Medulla oblongata (tissue), 1 donor: ENCODE measurements at regions not wholly inside any gene's neighbourhood (a gene's known extent, or its start where the extent isn't known, plus 50 kb on each side); places are given as distances from the start of the nearest gene placed in this dataset.
"Not testable (repeated sequence)": the region's sequence is repeated elsewhere in the genome, so short reads cannot be mapped to it uniquely, and the experiment has no call there.

Experiments used
- DNase-seq: peaks from one replicate; pipeline ENCODE4 v3.0.0-alpha.2; 2015; ENCODE audit errors: extremely low spot score

DNA sequence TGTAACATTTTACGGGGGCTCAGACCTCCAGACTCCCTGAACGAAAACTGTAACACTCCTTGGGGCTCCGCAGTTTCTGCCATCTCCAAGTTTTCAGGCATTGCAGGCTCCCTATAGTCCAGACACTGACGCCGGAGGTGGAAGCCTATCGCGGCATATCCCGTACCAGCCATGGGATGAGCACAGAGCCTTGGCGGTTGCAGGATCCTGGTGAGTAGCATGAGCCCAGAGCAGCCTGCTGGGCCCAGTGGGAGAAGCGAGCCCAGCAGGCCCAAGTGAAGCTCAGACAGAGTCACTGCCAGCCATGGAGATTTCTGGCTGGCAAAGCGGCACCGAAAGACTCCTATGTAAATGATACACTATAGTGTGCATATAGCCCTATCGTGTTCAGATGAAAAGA is 446.8 kb downstream of the COL11A1 start:
- DNase-seq, result no peak

- not testable (repeated sequence) for DNase-seq
These were observed 448.3 kb downstream of the COL11A1 start for GRCh38 chr1:102659876-102660483.

- no peak for DNase-seq
These were observed 453.3 kb downstream of the COL11A1 start for GRCh38 chr1:102655034-102655433.

DNA sequence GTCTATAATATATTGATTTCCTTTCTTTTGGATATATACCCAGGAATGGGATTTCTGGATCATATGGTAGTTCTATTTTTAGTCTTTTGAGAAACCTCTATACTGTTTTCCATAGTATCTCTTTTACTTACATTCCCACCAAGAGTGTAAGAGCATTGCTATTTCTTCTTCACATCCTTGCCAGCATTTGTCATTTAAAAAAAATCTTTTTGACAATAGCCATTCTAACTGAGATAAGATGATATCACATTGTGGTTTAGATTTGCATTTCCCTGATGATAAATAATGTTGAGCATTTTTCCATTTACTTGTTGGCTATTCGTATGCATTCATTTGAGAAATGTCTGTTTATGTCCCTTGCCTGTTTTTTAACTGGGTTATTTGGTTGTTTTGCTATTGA is 467.4 kb downstream of the COL11A1 start:
- no peak for DNase-seq

- no peak for DNase-seq
These were observed 468.0 kb downstream of the COL11A1 start for GRCh38 chr1:102640312-102640711.

GRCh38 chr1:102631691-102632090 is 476.6 kb downstream of the COL11A1 start:
- DNase-seq, result no peak

- DNase-seq, result no peak
These were observed 478.3 kb downstream of the COL11A1 start for GRCh38 chr1:102630041-102630440.

GRCh38 chr1:102628109-102628613 is 480.2 kb downstream of the COL11A1 start:
- peak; percentile 64 for DNase-seq

DNA sequence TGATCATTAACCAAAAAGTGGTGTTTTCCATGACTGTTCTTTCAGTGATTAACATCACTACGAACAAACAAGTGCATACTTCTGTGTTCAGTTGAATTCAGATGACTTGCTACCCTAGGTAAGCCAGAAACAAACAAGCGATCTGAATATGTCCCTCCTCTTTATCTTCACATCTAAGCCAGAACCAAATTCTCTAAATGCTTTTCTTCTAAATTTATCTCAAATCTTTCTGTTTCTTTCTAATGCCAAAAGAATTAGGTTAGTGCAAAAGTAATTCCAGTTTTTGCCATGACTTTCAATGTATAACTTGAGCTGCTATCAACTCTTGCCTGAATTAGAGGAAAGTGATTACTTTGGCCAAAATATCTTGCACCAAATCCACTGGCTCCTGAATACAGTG is 481.2 kb downstream of the COL11A1 start:
- no peak for DNase-seq

DNA sequence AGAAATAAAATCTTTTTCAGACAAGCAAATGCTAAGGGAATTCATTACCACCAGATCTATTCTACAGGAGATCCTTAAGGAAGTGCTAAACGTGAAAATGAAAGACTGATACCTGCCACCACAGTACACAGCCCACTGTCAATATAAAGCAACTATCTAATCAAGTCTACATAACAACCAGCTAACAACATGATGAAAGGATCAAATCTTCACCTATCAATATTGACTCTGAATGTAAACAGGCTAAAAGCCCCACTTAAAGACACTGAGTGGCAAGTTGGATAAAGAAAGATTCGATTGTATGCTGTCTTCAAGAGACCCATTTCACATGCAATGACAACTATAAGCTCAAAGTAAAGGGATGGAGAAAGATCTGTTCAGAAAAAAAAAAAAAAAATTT is 492.4 kb downstream of the COL11A1 start:
- DNase-seq, result no peak

GRCh38 chr1:102595106-102595505 is 513.2 kb downstream of the COL11A1 start:
- no peak for DNase-seq

GRCh38 chr1:102593276-102593675 is 515.0 kb downstream of the COL11A1 start:
- DNase-seq, result no peak

DNA sequence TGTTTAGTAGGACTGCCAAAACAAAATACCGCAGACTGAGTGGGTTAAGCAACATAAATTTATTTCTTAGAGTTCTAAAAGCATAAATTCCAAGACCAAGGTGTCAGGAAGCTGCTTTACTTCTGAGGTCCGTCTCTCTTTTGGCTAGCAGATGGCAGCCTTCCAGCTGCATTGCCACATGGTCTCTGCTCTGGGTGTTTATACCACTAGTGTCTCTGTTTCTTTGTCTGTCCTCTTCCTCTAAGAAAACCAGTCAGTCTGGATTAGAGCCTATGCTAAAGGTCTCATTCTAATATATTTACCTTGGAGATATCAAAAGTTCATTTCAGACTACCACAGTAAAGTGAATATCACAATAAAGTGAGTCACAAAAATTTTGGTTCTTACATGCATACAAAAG is 519.8 kb downstream of the COL11A1 start:
- DNase-seq, result no peak

DNA sequence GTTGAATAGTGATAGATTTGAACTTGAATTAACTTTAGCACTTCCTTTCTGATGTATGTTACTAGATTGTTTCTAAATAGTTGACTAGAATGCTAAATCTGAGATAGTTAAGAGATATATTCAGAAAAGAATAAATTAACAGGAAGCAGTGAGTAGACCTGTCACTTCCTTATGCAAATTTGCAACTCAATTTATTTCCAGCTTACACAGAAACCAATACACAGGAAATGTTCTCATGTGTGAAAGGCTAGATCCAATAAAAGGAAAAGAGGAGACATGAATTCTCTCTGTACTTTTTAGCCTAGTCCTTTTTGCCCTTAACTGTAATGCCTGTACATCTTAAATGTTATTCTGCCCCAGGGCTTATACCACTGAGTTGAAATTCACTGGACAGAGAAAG is 522.3 kb downstream of the COL11A1 start:
- no peak for DNase-seq

- no peak for DNase-seq
These were observed 527.5 kb downstream of the COL11A1 start for GRCh38 chr1:102580806-102581205.

DNA sequence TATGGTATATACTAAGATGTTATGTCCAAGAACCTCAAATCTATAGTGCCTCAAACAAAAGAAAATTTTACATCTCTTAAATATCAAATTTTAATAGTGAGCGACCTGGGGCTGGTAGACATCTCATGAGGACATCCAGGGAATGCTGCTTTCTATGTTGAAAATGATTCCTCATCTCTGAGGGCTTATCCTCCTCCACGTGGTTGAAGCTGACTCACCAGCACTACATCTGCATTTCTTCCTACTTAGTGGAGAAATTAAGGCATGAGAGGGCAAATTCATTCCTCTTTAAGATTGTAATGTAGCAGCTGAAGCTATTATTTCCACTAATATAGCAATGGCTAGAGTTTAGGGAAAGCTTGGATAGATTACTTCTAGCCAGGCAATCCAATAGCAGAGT is 529.5 kb downstream of the COL11A1 start:
- DNase-seq, result no peak

- DNase-seq, result no peak
These were observed 535.7 kb downstream of the COL11A1 start for GRCh38 chr1:102572637-102573036.

DNA sequence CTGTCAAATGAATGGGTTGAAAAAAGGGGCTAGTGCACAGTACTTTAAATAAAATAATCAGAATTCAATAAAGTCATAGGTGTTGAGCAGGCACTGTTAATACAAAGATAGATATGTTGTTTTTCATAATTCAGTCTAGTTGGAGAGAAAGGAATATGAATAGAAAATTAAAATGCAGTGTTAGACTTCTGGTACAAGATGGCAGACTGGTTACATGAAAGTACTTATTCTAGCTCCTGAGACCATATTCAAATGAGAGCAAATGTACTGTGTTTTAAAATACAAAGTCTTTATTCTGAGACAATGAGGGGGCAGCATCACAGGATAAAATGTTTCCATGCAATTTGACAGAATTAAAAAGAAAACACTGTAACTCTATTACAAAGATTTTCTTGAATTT is 542.1 kb downstream of the COL11A1 start:
- no peak for DNase-seq

DNA sequence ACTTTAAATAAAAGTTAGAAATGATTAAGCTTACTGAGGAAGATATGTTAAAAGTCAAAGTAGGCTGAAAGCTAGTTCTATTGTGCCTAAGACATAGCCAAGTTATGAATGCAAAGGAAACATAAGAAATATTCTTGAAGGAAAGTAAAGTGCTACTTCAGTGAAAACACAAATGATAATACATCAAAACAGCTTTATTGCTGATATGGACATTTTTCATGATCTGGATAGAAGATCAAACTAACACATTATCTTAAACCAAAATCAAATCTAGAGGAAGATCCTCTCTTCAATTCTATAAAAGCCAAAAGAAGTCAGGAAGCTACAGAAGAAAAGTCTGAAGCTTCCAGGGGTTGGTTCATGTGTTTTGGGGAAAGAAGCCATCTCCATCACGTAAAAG is 545.9 kb downstream of the COL11A1 start:
- DNase-seq, result no peak

- DNase-seq, result no peak
These were observed 554.1 kb upstream of the OLFM3 start for GRCh38 chr1:102550729-102551384.

- DNase-seq, result no peak
These were observed 549.5 kb upstream of the OLFM3 start for GRCh38 chr1:102546251-102546650.

- DNase-seq, result no peak
These were observed 539.2 kb upstream of the OLFM3 start for GRCh38 chr1:102535829-102536505.

- DNase-seq, result no peak
These were observed 534.3 kb upstream of the OLFM3 start for GRCh38 chr1:102531036-102531435.
